Activated CD8-positive, alpha-beta T cell treated with anti-CD3 and anti-CD28 coated beads for 36 hours (primary cell): ENCODE measurements at regions not wholly inside any gene's neighbourhood (a gene's known extent, or its start where the extent isn't known, plus 50 kb on each side); places are given as distances from the start of the nearest gene placed in this dataset.

Experiments used
- ATAC-seq: fragments of 200-7000 bp; cut with Tn5 transposase; one replicate; pipeline ENCODE4 v1.10.0; 2021; ENCODE audit warnings: mild to moderate bottlenecking, moderate library complexity
- CTCF ChIA-PET: fragments of 350-600 bp; sonication (Branson Sonifier 250); formaldehyde crosslinking; loops from one replicate; lab custom pipeline; 2021; ENCODE audit warnings: antibody characterized with exemption; lab: Charles Lee
- POLR2A ChIA-PET: fragments of 350-600 bp; sonication (Branson Sonifier 250); formaldehyde crosslinking; loops from one replicate; lab custom pipeline; 2021; ENCODE audit warnings: antibody characterized with exemption; lab: Charles Lee
- DNase-seq: peaks from one replicate; pipeline ENCODE4 v3.0.0-alpha.2; 2020
- H3K27ac Mint-ChIP-seq: one replicate; pipeline ENCODE4 v1.8.0; 2021; ENCODE audit warnings: mild to moderate bottlenecking, mixed read lengths
- H3K27me3 Mint-ChIP-seq: one replicate; pipeline ENCODE4 v1.8.0; 2021; ENCODE audit warnings: mixed read lengths
- H3K36me3 Mint-ChIP-seq: one replicate; pipeline ENCODE4 v1.8.0; 2021; ENCODE audit warnings: low read depth, mixed read lengths
- H3K4me1 Mint-ChIP-seq: one replicate; pipeline ENCODE4 v1.8.0; 2021; ENCODE audit warnings: low read depth, mixed read lengths
- H3K4me3 Mint-ChIP-seq: one replicate; pipeline ENCODE4 v1.8.0; 2021; ENCODE audit warnings: mild to moderate bottlenecking, moderate library complexity, mixed read lengths
- H3K9me3 Mint-ChIP-seq: one replicate; pipeline ENCODE4 v1.8.0; 2021; ENCODE audit warnings: mixed read lengths
- CTCF ChIP-seq: fragments of 200-600 bp; IDR thresholded peaks from one replicate; pipeline ENCODE4 v1.8.0; 2022; ENCODE audit warnings: antibody characterized with exemption, mild to moderate bottlenecking
- intact Hi-C: fragments of 100-400 bp; cut with micrococcal nuclease; formaldehyde crosslinking; loops from one replicate; pipeline ENCODE4 v1.10.0; 2022

DNA sequence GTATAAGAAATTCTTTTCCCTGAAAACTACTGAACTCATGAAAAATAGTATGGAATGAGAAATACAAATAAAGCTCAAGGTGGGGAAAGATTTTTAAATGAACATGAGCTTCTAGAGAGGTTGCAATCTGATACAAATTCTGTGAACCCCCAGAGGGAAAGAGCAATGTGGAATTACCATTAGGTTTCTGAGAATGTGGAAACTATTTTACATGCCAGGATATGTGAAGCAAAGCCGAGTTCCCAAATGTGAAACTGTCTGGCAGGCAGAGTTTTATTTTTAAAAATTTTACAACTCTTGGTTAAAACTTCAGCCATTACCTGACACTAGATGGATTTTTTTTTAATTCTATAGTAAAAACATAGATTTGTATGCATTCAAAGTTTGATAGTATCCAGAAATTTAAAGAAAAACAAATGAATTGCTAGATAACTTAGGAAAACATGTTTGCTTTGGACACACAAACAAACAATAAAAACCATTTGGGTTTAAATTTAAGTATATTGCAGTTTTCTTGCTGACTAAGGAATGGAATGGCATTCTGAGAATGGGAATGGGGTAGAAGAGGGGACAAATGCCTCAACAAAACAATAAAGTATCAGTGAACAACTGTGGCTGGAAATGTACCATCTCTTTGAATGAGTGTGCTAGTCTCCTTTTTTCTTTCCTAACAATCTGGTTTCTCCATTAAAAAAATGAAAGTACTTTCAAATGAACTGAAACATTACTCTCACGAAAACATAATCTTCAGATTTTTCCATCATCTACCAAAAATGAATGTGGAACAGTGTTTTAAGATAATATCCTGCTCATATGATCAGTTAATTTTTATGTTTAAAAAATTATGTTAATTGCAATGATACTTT lies 99.6 kb downstream of the PCDH18 start:
- DNase-seq (no peak), ATAC-seq (no peak)
- Mint-ChIP-seq H3K27me3 (no peaks in the 10 kb centered on the region), H3K4me3 (no peak overlapping the region), H3K27ac (no peak overlapping the region), H3K36me3 (no peaks in the 10 kb centered on the region), H3K4me1 (no peaks in the 10 kb centered on the region), H3K9me3 (no peaks in the 10 kb centered on the region)
- TF ChIP-seq CTCF = no peak
- POLR2A ChIA-PET = no interaction called here
- intact Hi-C loops = no loop called here
- CTCF ChIA-PET = no interaction called here

- TF ChIP-seq CTCF = no peak
- no peaks in the 10 kb centered on the region for H3K36me3 Mint-ChIP-seq
- ChIA-PET CTCF (no interaction called here), POLR2A (no interaction called here)
- ATAC-seq (no peak), DNase-seq (no peak)
- H3K27me3 Mint-ChIP-seq = no peaks in the 10 kb centered on the region
- no peaks in the 10 kb centered on the region for H3K4me1 Mint-ChIP-seq
- intact Hi-C loops = no loop called here
- H3K27ac Mint-ChIP-seq = no peak overlapping the region
- H3K9me3 Mint-ChIP-seq = no peaks in the 10 kb centered on the region
- H3K4me3 Mint-ChIP-seq = no peak overlapping the region
Observed at GRCh38 chr4:137430171-137430570, 102.1 kb downstream of the PCDH18 start.

DNA sequence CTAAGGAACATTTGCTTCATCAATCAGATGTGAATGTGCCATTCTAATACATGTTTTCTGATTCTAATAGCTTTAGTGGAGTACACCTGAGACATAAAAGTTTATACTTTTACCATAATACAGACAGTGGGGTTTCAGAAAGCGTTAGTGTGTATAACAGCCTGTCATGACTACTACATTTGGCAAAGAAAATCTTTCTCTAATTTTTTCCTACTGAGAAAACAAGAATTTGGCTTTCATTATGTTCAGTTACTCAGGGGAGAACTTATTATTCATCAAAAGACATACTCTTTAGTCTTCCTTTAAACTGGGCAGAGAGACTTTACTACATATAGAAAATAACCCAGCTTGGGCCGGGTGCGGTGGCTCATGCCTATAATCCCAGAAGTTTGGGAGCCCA lies 104.9 kb downstream of the PCDH18 start:
- DNase-seq (no peak), ATAC-seq (no peak)
- Mint-ChIP-seq H3K36me3 (no peaks in the 10 kb centered on the region), H3K9me3 (no peaks in the 10 kb centered on the region), H3K27me3 (no peaks in the 10 kb centered on the region), H3K27ac (no peak overlapping the region), H3K4me3 (no peak overlapping the region), H3K4me1 (no peaks in the 10 kb centered on the region)
- CTCF ChIA-PET = no interaction called here
- TF ChIP-seq CTCF = no peak
- POLR2A ChIA-PET = no interaction called here
- intact Hi-C loops = no loop called here

- no peak overlapping the region for H3K4me3 Mint-ChIP-seq
- H3K27ac Mint-ChIP-seq = no peak overlapping the region
- ChIA-PET POLR2A (no interaction called here), CTCF (no interaction called here)
- no peak for TF ChIP-seq CTCF
- DNase-seq = no peak
- no peaks in the 10 kb centered on the region for H3K36me3 Mint-ChIP-seq
- no peaks in the 10 kb centered on the region for H3K4me1 Mint-ChIP-seq
- H3K9me3 Mint-ChIP-seq = peaks cover 6% of the 10 kb centered on the region
- intact Hi-C loops = no loop called here
- ATAC-seq = no peak
- no peaks in the 10 kb centered on the region for H3K27me3 Mint-ChIP-seq
Observed at GRCh38 chr4:137425281-137425680, 107.0 kb downstream of the PCDH18 start.

DNA sequence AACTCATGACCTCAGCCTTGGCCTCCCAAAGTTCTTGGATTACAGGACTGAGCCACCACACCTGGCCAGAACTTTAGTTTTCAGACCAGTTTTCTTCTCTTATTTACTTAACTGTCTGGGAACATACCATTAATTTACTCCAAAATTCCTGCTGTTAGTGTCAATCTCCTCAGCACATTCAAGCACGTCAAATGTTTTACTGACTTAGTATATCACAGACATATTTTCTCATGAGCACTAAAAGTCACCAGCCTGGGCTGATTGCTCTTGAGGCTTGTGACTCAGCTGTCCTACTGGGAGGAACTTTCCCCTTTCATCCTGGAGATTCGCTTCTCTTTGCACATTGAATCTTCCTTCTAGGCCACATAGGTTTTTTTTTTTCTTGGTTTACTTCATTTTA lies 109.6 kb downstream of the PCDH18 start:
- intact Hi-C loops = no loop called here
- CTCF ChIA-PET = no interaction called here
- no peak for TF ChIP-seq CTCF
- Mint-ChIP-seq H3K9me3 (peaks cover 10% of the 10 kb centered on the region), H3K27ac (no peak overlapping the region), H3K27me3 (no peaks in the 10 kb centered on the region), H3K4me1 (no peaks in the 10 kb centered on the region), H3K36me3 (no peaks in the 10 kb centered on the region), H3K4me3 (no peak overlapping the region)
- POLR2A ChIA-PET = no interaction called here
- no peak for DNase-seq
- no peak for ATAC-seq
